Loucy (cell line): ENCODE measurements at regions not wholly inside any gene's neighbourhood (a gene's known extent, or its start where the extent isn't known, plus 50 kb on each side); places are given as distances from the start of the nearest gene placed in this dataset.

Source experiments
- CTCF ChIP-seq: fragments of 200-600 bp; sonication (generic); conservative IDR thresholded peaks from 2 replicates; pipeline ENCODE4 v1.5.1; 2014; ENCODE audit warnings: mild to moderate bottlenecking, antibody characterized with exemption, low read length
- EZH2phosphoT487 ChIP-seq: fragments of 200-600 bp; IDR thresholded peaks from 2 replicates; pipeline ENCODE4 v1.6.1; 2018; ENCODE audit warnings: antibody characterized with exemption, mild to moderate bottlenecking, moderate library complexity, borderline replicate concordance

GRCh38 chr11:90803366-90803765 lies 580.5 kb upstream of the CHORDC1 start:
- no peak for TF ChIP-seq CTCF
- no peak for TF ChIP-seq EZH2phosphoT487
